Keratinocyte (primary cell): ENCODE measurements at regions not wholly inside any gene's neighbourhood (a gene's known extent, or its start where the extent isn't known, plus 50 kb on each side); places are given as distances from the start of the nearest gene placed in this dataset.

ENCODE experiments used
- DNase-seq: peaks from one replicate; pipeline ENCODE4 v3.0.0-alpha.2; 2011; ENCODE audit warnings: low read depth, missing footprints, low spot score
- FAIRE-seq: peaks from 2 replicates; lab custom pipeline; 2011; peaks lifted over from hg19 to GRCh38; lab: Jason Lieb, UNC
- H2AFZ ChIP-seq: 2 replicates; pipeline ENCODE4 v1.6.0; 2012; ENCODE audit warnings: low read length, control low read depth, inconsistent platforms; ENCODE audit not compliant: control insufficient read depth
- H3K27ac ChIP-seq: 2 replicates; pipeline ENCODE4 v1.5.1; 2011; ENCODE audit warnings: low read length; ENCODE audit not compliant: control insufficient read depth, insufficient read depth
- H3K27me3 ChIP-seq: 3 replicates; pipeline ENCODE4 v1.6.0; 2011; ENCODE audit warnings: low read length; ENCODE audit not compliant: control insufficient read depth, insufficient read depth; ENCODE audit errors: extremely low read depth
- H3K36me3 ChIP-seq, 2 experiments: 2 replicates in 1 of 2; 3 replicates in 1 of 2; pipeline ENCODE4 v1.5.1; 2011; ENCODE audit warnings: low read length in 2 of 2, mild to moderate bottlenecking in 1 of 2; ENCODE audit not compliant: control insufficient read depth in 2 of 2, insufficient read depth in 2 of 2; ENCODE audit errors: extremely low read depth in 1 of 2
- H3K4me1 ChIP-seq: 3 replicates; pipeline ENCODE4 v1.5.1; 2011; ENCODE audit warnings: low read length; ENCODE audit not compliant: control insufficient read depth, insufficient read depth; ENCODE audit errors: extremely low read depth
- H3K4me2 ChIP-seq: 3 replicates; pipeline ENCODE4 v1.6.0; 2011; ENCODE audit warnings: low read depth, low read length; ENCODE audit not compliant: control insufficient read depth, insufficient read depth; ENCODE audit errors: extremely low read depth
- H3K4me3 ChIP-seq, 3 experiments: fragments of 200-600 bp in 1 of 3; sonication (generic) in 1 of 3; 2 replicates in 2 of 3; 3 replicates in 1 of 3; pipeline ENCODE4 v1.5.1; 2011 to 2016; ENCODE audit warnings: low read length in 3 of 3, mild to moderate bottlenecking in 3 of 3, control low read depth in 2 of 3, inconsistent platforms in 1 of 3, low read depth in 1 of 3, mixed read lengths in 1 of 3, mixed run types in 1 of 3, moderate library complexity in 1 of 3; ENCODE audit not compliant: control insufficient read depth in 2 of 3, insufficient read depth in 2 of 3; ENCODE audit errors: extremely low read depth in 1 of 3
- H3K79me2 ChIP-seq: 2 replicates; pipeline ENCODE4 v1.6.0; 2012; ENCODE audit warnings: low read length; ENCODE audit not compliant: control insufficient read depth, insufficient read depth
- H3K9ac ChIP-seq: 3 replicates; pipeline ENCODE4 v1.6.0; 2011; ENCODE audit warnings: low read length; ENCODE audit not compliant: control insufficient read depth, insufficient read depth; ENCODE audit errors: extremely low read depth
- H3K9me1 ChIP-seq: 3 replicates; pipeline ENCODE4 v1.6.0; 2011; ENCODE audit warnings: low read length; ENCODE audit not compliant: control insufficient read depth, insufficient read depth; ENCODE audit errors: extremely low read depth
- H3K9me3 ChIP-seq: 2 replicates; pipeline ENCODE4 v1.5.1; 2012; ENCODE audit warnings: low read depth, low read length; ENCODE audit not compliant: control insufficient read depth
- H4K20me1 ChIP-seq: 3 replicates; pipeline ENCODE4 v1.6.0; 2011; ENCODE audit warnings: low read length; ENCODE audit not compliant: control insufficient read depth, insufficient read depth; ENCODE audit errors: extremely low read depth
- CTCF ChIP-seq, 3 experiments: IDR thresholded peaks in 1 of 3; conservative IDR thresholded peaks in 1 of 3; optimal IDR thresholded peaks in 1 of 3; 2 replicates in 2 of 3; 3 replicates in 1 of 3; pipeline versions ENCODE3 to v1.5.1; 2011; ENCODE audit warnings: low read length in 3 of 3, mild to moderate bottlenecking in 3 of 3, moderate library complexity in 2 of 3, control low read depth in 1 of 3, inconsistent platforms in 1 of 3; ENCODE audit not compliant: insufficient read depth in 2 of 3; ENCODE audit errors: extremely low read depth in 1 of 3
- EZH2 ChIP-seq: IDR thresholded peaks from one replicate; pipeline ENCODE4 v1.6.1; 2012; ENCODE audit warnings: inconsistent platforms, mild to moderate bottlenecking, low read length, moderate library complexity
- dilution Hi-C: fragments of 300-500 bp; cut with MboI; formaldehyde crosslinking; loops from one replicate; pipeline ENCODE4 v1.7.0; 2020; ENCODE audit warnings: low sequenced_read_pairs; ENCODE audit not compliant: extremely low pct_ligation_motif_present

GRCh38 chr6:19925533-19925932 is 88.4 kb downstream of the ID4 start:
- TF ChIP-seq CTCF (optimal IDR thresholded peaks at IDR 0.05 in 1 of 3, IDR thresholded peaks at IDR 0.05 in 1 of 3, conservative IDR thresholded peaks at IDR 0.05 in 1 of 3; ENCODE audit: extremely low read depth in 1 of 3, insufficient read depth in 2 of 3, low read length in 3 of 3) (no peak), EZH2 (no peak)
- no peaks in the 10 kb centered on the region for H3K9me3 ChIP-seq
- H3K27ac ChIP-seq: no peak overlapping the region
- H2AFZ ChIP-seq: no peak overlapping the region
- no peak overlapping the region for H3K4me2 ChIP-seq
- no peaks in the 10 kb centered on the region for H3K79me2 ChIP-seq
- no peaks in the 10 kb centered on the region for H3K9me1 ChIP-seq
- no peaks in the 10 kb centered on the region for H3K27me3 ChIP-seq
- H3K9ac ChIP-seq: no peak overlapping the region
- DNase-seq (no peak), FAIRE-seq (no peak)
- no peak overlapping the region for H3K4me3 ChIP-seq
- dilution Hi-C loops: no loop called here
- H3K36me3 ChIP-seq: no peaks in the 10 kb centered on the region
- no peaks in the 10 kb centered on the region for H4K20me1 ChIP-seq
- H3K4me1 ChIP-seq: no peaks in the 10 kb centered on the region

- Histone ChIP-seq H3K4me3 (no peak overlapping the region), H3K27me3 (no peaks in the 10 kb centered on the region), H3K27ac (no peak overlapping the region), H3K36me3 (no peaks in the 10 kb centered on the region), H3K9me1 (no peaks in the 10 kb centered on the region), H3K4me1 (no peaks in the 10 kb centered on the region), H3K4me2 (no peak overlapping the region), H3K9me3 (no peaks in the 10 kb centered on the region), H3K9ac (no peak overlapping the region), H3K79me2 (no peaks in the 10 kb centered on the region), H2AFZ (no peak overlapping the region), H4K20me1 (no peaks in the 10 kb centered on the region)
- FAIRE-seq (no peak), DNase-seq (no peak)
- no peak for TF ChIP-seq EZH2
- TF ChIP-seq CTCF (optimal IDR thresholded peaks at IDR 0.05 in 1 of 3, IDR thresholded peaks at IDR 0.05 in 1 of 3, conservative IDR thresholded peaks at IDR 0.05 in 1 of 3; ENCODE audit: extremely low read depth in 1 of 3, insufficient read depth in 2 of 3, low read length in 3 of 3): no peak
- dilution Hi-C loops: no loop called here
Measured at GRCh38 chr6:19928461-19928860, 91.3 kb downstream of the ID4 start.
